HFF-Myc (cell line): ENCODE measurements at regions not wholly inside any gene's neighbourhood (a gene's known extent, or its start where the extent isn't known, plus 50 kb on each side); places are given as distances from the start of the nearest gene placed in this dataset.

Experiments used
- DNase-seq: peaks from one replicate; pipeline ENCODE4 v3.0.0-alpha.2; 2011; ENCODE audit warnings: low read depth; ENCODE audit errors: extremely low read depth
- H3K4me3 ChIP-seq: replicated peaks from 2 replicates; pipeline ENCODE4 v1.5.1; 2011; ENCODE audit warnings: low read depth, mild to moderate bottlenecking, control low read depth, low read length
- CTCF ChIP-seq: IDR thresholded peaks from 2 replicates; pipeline ENCODE4 v1.5.1; 2012; ENCODE audit warnings: mild to moderate bottlenecking, low read depth, low read length, control low read depth; ENCODE audit errors: missing control alignments

DNA sequence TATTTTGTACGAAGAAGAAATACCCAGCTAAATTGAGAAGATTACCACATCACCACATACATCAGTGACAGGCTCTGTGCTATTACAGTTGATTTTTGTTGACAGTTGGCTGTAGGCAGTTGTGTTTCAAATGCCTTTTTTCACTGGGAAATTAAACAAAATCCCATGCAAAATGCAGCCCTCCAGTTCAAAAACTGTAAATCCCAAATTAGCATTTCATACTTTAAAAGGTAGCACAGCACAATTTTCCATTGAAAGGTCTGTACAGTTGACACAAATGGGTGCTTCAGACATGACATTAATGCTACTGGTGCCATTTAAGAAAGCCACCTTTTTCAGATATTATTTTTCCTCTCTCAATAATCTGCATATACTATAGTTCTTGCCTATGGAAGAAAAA lies 807.2 kb downstream of the BCL11A start:
- H3K4me3 ChIP-seq: no peak overlapping the region
- DNase-seq: no peak
- no peak for TF ChIP-seq CTCF

- H3K4me3 ChIP-seq: no peak overlapping the region
- DNase-seq: no peak
- TF ChIP-seq CTCF: no peak
Observed at GRCh38 chr2:59745085-59745484, 808.4 kb downstream of the BCL11A start.

DNA sequence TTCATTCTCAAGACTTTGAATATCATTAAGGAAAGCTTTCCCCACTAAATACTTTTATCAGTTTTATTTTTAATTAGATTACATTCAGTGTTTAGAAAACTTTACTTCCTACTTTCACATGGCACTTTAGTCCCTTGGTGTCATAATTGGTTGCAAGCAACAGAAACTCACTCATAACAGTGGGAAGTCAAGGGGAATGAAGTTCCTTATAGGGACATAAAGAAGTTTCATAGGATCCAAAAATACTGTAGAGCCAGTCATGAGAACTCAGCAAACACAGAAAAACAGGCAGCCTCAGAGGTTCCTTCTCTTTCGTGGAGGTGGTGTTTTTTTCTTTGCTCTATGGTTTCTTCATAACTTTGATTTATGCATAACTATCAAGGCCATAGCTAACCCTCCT lies 809.0 kb downstream of the BCL11A start:
- TF ChIP-seq CTCF: no peak
- no peak for DNase-seq
- no peak overlapping the region for H3K4me3 ChIP-seq

GRCh38 chr2:59741840-59742239 lies 811.6 kb downstream of the BCL11A start:
- no peak for TF ChIP-seq CTCF
- DNase-seq: no peak
- no peak overlapping the region for H3K4me3 ChIP-seq

- no peak overlapping the region for H3K4me3 ChIP-seq
- no peak for DNase-seq
- TF ChIP-seq CTCF: no peak
Observed at GRCh38 chr2:59739166-59739565, 814.3 kb downstream of the BCL11A start.

DNA sequence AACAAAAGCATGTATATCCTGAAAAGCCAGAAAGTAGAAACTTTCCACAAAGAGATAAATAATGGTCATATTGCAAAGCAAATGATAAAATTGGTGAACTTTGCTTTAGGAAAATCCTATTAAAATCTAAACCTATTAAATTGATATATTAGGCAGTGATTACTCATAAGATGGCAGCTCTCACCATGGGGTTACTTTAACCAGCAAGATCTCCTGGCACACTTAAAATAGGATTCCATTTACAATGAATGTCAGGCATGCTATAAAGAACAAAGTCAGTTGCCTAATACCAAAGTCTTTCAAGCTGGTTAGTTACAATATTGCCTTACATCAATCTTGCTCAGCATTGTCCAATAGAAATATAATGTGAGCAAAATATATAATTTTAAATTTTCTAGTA lies 816.2 kb downstream of the BCL11A start:
- H3K4me3 ChIP-seq: no peak overlapping the region
- no peak for TF ChIP-seq CTCF
- DNase-seq: no peak

- DNase-seq: no peak
- H3K4me3 ChIP-seq: no peak overlapping the region
- TF ChIP-seq CTCF: no peak
Observed at GRCh38 chr2:59734743-59735142, 818.7 kb downstream of the BCL11A start.
